ENCODE measurements at regions not wholly inside any gene's neighbourhood (a gene's known extent, or its start where the extent isn't known, plus 50 kb on each side); places are given as distances from the start of the nearest gene placed in this dataset.
"Not testable (repeated sequence)": the region's sequence is repeated elsewhere in the genome, so short reads cannot be mapped to it uniquely, and the experiment has no call there.

DNA sequence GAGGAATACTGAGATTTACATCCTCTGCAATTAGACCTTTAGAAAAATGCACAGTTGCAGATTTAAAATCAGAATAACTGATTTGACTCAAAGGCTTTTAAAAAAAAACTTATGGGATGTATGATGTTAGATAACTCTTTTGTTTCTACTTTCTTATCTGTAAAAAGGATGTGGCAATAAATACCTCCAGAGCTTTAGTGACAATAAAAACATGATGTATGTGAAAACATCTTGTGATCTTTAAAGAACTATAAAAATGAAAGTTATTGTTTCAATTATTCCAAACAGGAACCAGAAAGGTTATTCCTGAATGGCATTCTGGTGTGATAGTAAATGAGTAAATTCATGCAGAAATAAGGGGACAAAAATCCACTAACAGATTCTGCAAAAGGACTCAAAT, 2712.2 kb upstream of the PCDH20 start:
- no peaks in the 10 kb centered on the region for H3K36me3 Mint-ChIP-seq (ENCODE audit: low read depth)
- no peaks in the 10 kb centered on the region for H3K27me3 Mint-ChIP-seq (ENCODE audit: low read depth)
- H3K4me3 Mint-ChIP-seq (ENCODE audit: unreplicated experiment): no peak overlapping the region
- TF ChIP-seq, protein P1, sequence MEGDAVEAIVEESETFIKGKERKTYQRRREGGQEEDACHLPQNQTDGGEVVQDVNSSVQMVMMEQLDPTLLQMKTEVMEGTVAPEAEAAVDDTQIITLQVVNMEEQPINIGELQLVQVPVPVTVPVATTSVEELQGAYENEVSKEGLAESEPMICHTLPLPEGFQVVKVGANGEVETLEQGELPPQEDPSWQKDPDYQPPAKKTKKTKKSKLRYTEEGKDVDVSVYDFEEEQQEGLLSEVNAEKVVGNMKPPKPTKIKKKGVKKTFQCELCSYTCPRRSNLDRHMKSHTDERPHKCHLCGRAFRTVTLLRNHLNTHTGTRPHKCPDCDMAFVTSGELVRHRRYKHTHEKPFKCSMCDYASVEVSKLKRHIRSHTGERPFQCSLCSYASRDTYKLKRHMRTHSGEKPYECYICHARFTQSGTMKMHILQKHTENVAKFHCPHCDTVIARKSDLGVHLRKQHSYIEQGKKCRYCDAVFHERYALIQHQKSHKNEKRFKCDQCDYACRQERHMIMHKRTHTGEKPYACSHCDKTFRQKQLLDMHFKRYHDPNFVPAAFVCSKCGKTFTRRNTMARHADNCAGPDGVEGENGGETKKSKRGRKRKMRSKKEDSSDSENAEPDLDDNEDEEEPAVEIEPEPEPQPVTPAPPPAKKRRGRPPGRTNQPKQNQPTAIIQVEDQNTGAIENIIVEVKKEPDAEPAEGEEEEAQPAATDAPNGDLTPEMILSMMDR (IDR thresholded peaks at IDR 0.05): no peak
- H3K4me1 Mint-ChIP-seq (ENCODE audit: low read depth): peaks cover 7% of the 10 kb centered on the region
- DNase-seq (ENCODE audit: low spot score): no peak
- H3K27ac Mint-ChIP-seq (ENCODE audit: unreplicated experiment): no peak overlapping the region
- H3K9me3 Mint-ChIP-seq (ENCODE audit: low read depth): no peaks in the 10 kb centered on the region

DNA sequence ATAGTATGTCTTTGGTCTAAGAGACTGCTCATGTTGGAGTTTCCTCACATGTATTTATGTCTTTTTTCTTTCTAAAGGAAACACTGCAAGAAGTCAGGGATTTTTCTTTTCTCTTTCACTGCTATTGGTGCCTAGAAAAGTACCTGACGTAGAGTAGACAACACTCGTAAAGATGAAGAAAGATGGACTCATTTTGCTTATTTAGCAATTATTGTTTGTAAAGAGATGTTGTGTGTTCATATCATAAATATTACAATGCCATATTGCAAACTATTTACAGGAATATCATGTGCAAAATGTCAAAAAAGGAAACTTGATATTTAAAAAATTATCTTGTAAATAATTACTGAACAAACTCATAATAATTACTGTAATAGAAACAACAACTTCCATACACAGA, 2711.5 kb upstream of the PCDH20 start:
- TF ChIP-seq, protein P1 (IDR thresholded peaks at IDR 0.05): no peak
- H3K4me3 Mint-ChIP-seq (ENCODE audit: unreplicated experiment): no peak overlapping the region
- no peaks in the 10 kb centered on the region for H3K9me3 Mint-ChIP-seq (ENCODE audit: low read depth)
- no peaks in the 10 kb centered on the region for H3K36me3 Mint-ChIP-seq (ENCODE audit: low read depth)
- peaks cover 11% of the 10 kb centered on the region for H3K4me1 Mint-ChIP-seq (ENCODE audit: low read depth)
- DNase-seq (ENCODE audit: low spot score): no peak
- H3K27ac Mint-ChIP-seq (ENCODE audit: unreplicated experiment): no peak overlapping the region
- no peaks in the 10 kb centered on the region for H3K27me3 Mint-ChIP-seq (ENCODE audit: low read depth)

DNA sequence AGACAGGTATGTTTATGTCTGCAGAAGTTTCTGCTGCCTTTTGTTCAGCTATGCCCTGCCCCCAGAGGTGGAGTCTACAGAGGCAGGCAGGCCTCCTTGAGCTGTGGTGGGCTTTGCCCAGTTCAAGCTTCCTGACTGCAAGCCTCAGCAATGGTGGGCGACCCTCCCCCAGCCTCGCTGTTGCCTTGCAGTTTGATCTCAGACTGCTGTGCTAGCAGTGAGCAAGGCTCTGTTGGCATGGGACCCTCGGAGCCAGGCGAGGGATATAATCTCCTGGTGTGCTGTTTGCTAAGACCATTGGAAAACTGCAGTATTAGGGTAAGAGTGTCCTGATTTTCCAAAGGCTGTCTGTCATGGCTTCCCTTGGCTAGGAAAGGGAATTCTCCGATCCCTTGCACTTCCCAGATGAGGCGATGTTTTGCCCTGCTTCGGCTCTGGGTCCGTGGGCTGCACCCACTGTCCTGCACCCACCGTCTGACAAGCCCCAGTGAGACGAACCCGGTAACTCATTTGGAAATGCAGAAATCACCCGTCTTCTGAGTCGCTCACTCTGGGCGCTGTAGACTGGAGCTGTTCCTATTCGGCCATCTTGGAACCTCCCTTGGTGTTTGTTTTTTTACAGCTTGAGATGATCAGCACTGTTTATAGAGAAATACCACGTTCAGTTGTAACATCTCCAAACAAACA, 2705.5 kb upstream of the PCDH20 start:
- H3K4me3 Mint-ChIP-seq (ENCODE audit: unreplicated experiment); H3K27me3 Mint-ChIP-seq (ENCODE audit: low read depth): not testable (repeated sequence)

DNA sequence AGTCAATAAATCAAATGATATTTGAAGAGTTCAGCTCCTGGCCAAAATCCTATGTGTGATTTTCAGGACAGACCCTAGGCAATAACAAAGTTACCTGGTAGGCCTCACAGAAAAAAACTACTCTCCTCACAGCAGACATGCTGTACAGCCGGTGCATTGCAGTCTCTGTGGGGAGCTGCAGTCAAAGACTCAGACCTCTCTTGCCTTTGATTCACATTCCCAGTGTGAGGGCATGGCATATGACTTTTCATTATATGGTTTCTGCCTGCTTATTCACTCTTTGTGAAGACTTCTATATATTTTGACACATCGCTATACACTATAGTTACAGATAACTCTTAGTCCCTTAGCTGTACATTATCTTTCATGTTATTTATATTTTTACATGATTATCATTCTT, 2684.3 kb upstream of the PCDH20 start:
- H3K36me3 Mint-ChIP-seq (ENCODE audit: low read depth): no peaks in the 10 kb centered on the region
- no peaks in the 10 kb centered on the region for H3K4me1 Mint-ChIP-seq (ENCODE audit: low read depth)
- no peak overlapping the region for H3K27ac Mint-ChIP-seq (ENCODE audit: unreplicated experiment)
- no peaks in the 10 kb centered on the region for H3K9me3 Mint-ChIP-seq (ENCODE audit: low read depth)
- no peak overlapping the region for H3K4me3 Mint-ChIP-seq (ENCODE audit: unreplicated experiment)
- TF ChIP-seq, protein P1 (IDR thresholded peaks at IDR 0.05): no peak
- DNase-seq (ENCODE audit: low spot score): no peak
- no peaks in the 10 kb centered on the region for H3K27me3 Mint-ChIP-seq (ENCODE audit: low read depth)

More for the DNA sequence above, 2705.5 kb upstream of the PCDH20 start:
- not testable (repeated sequence) for H3K27ac Mint-ChIP-seq (ENCODE audit: unreplicated experiment); H3K4me1 Mint-ChIP-seq (ENCODE audit: low read depth); H3K36me3 Mint-ChIP-seq (ENCODE audit: low read depth)
- peaks cover 37% of the 10 kb centered on the region for H3K9me3 Mint-ChIP-seq (ENCODE audit: low read depth)
- peak; percentile 59 for DNase-seq (ENCODE audit: low spot score)

DNA sequence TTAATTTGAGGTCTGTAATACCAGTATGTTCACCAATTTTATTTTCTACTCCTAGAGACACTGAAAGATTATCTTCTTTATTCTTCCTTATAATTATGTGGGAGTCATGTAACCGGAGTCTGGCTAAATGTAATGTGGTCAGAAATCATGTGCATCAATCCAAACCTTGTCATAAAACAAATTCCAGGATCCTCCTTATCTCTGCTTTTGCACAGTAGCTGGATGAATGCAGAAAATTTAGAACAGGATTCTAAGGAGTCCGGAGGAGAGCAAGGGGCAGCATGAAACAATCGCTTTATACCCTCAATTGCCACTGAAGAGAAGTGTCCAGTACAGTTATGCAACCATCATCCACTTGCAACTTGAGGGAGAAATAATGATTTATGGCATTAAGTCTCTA, 2674.7 kb upstream of the PCDH20 start:
- no peaks in the 10 kb centered on the region for H3K4me1 Mint-ChIP-seq (ENCODE audit: low read depth)
- TF ChIP-seq, protein P1 (IDR thresholded peaks at IDR 0.05): no peak
- H3K4me3 Mint-ChIP-seq (ENCODE audit: unreplicated experiment): no peak overlapping the region
- H3K9me3 Mint-ChIP-seq (ENCODE audit: low read depth): no peaks in the 10 kb centered on the region
- no peak overlapping the region for H3K27ac Mint-ChIP-seq (ENCODE audit: unreplicated experiment)
- H3K27me3 Mint-ChIP-seq (ENCODE audit: low read depth): no peaks in the 10 kb centered on the region
- DNase-seq (ENCODE audit: low spot score): no peak
- H3K36me3 Mint-ChIP-seq (ENCODE audit: low read depth): no peaks in the 10 kb centered on the region

DNA sequence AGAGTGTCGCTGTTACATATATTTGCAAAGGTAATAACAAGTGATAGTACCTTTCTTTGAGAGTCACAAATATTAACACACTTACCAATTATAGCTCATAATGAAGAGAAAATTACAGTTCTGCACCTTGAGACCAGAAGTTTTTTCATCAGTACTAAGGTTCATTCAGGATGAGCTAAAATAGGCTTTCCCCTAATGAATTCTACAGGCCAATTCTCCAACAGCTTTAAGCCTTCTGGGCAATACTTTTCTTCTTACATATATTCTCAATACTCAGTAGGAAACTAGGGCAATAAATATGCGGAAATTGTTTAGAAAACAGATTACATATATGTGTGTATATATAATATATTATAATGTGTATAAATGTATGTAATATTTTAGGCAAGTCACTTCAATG, 2672.8 kb upstream of the PCDH20 start:
- Mint-ChIP-seq H3K9me3 (ENCODE audit: low read depth) (no peaks in the 10 kb centered on the region), H3K27ac (ENCODE audit: unreplicated experiment) (no peak overlapping the region), H3K27me3 (ENCODE audit: low read depth) (no peaks in the 10 kb centered on the region), H3K36me3 (ENCODE audit: low read depth) (no peaks in the 10 kb centered on the region), H3K4me3 (ENCODE audit: unreplicated experiment) (no peak overlapping the region), H3K4me1 (ENCODE audit: low read depth) (no peaks in the 10 kb centered on the region)
- TF ChIP-seq, protein P1 (IDR thresholded peaks at IDR 0.05): no peak
- no peak for DNase-seq (ENCODE audit: low spot score)
